Ishikawa (cell line): ENCODE measurements at regions not wholly inside any gene's neighbourhood (a gene's known extent, or its start where the extent isn't known, plus 50 kb on each side); places are given as distances from the start of the nearest gene placed in this dataset.

Source experiments
- CEBPB ChIP-seq: IDR thresholded peaks from 2 replicates; pipeline ENCODE4 v1.6.1; 2012
- CREB1 ChIP-seq: IDR thresholded peaks from 2 replicates; pipeline ENCODE4 v1.6.1; 2012; ENCODE audit warnings: low read depth
- EGR1 ChIP-seq: IDR thresholded peaks from 2 replicates; pipeline ENCODE4 v1.6.1; 2012
- EP300 ChIP-seq: IDR thresholded peaks from 2 replicates; pipeline ENCODE4 v1.6.1; 2012; ENCODE audit warnings: borderline replicate concordance
- RAD21 ChIP-seq: IDR thresholded peaks from 2 replicates; pipeline ENCODE4 v1.6.1; 2012; ENCODE audit warnings: low read depth
- TAF1 ChIP-seq: IDR thresholded peaks from 2 replicates; pipeline ENCODE4 v1.6.1; 2012; ENCODE audit warnings: low read depth, mild to moderate bottlenecking
- TF ChIP-seq, protein P1 (sequence below): IDR thresholded peaks from 2 replicates; pipeline ENCODE4 v1.6.1; 2012
- TF ChIP-seq, protein P2 (sequence below): IDR thresholded peaks from 2 replicates; pipeline ENCODE4 v1.6.1; 2012; ENCODE audit warnings: low read depth, mild to moderate bottlenecking
- TF ChIP-seq, protein P3 (sequence below): IDR thresholded peaks from 2 replicates; pipeline ENCODE4 v1.6.1; 2012

DNA sequence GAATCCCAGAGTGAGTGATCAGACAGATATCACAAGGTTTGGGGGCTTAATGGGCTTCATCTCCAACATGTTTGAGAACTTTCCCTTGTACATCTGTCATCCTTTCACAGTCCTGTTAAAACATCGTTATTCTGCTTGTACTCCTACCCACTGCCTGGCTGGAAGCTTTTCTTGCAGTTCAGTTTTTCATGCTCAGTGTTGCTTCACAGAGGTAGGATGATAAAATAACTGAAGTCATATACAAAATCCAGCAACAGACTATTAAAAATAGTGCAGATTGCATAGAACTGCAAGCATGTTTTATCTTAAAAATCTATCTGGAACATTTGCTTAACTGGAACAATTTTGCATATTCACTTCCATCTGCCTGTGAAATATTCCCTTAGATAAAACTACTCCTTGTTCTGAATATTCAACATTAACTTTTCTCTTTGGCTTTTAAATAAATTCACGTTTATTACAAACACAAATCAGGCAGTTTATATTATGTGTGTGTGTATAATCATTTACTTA, 579.6 kb upstream of the IGFBP7 start:
- TF ChIP-seq TAF1 (no peak), EP300 (no peak), CEBPB (no peak), CREB1 (no peak), RAD21 (no peak), EGR1 (no peak)
- TF ChIP-seq, protein P1, sequence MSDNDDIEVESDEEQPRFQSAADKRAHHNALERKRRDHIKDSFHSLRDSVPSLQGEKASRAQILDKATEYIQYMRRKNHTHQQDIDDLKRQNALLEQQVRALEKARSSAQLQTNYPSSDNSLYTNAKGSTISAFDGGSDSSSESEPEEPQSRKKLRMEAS = no peak
- TF ChIP-seq, protein P2, sequence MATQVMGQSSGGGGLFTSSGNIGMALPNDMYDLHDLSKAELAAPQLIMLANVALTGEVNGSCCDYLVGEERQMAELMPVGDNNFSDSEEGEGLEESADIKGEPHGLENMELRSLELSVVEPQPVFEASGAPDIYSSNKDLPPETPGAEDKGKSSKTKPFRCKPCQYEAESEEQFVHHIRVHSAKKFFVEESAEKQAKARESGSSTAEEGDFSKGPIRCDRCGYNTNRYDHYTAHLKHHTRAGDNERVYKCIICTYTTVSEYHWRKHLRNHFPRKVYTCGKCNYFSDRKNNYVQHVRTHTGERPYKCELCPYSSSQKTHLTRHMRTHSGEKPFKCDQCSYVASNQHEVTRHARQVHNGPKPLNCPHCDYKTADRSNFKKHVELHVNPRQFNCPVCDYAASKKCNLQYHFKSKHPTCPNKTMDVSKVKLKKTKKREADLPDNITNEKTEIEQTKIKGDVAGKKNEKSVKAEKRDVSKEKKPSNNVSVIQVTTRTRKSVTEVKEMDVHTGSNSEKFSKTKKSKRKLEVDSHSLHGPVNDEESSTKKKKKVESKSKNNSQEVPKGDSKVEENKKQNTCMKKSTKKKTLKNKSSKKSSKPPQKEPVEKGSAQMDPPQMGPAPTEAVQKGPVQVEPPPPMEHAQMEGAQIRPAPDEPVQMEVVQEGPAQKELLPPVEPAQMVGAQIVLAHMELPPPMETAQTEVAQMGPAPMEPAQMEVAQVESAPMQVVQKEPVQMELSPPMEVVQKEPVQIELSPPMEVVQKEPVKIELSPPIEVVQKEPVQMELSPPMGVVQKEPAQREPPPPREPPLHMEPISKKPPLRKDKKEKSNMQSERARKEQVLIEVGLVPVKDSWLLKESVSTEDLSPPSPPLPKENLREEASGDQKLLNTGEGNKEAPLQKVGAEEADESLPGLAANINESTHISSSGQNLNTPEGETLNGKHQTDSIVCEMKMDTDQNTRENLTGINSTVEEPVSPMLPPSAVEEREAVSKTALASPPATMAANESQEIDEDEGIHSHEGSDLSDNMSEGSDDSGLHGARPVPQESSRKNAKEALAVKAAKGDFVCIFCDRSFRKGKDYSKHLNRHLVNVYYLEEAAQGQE = no peak
- TF ChIP-seq, protein P3, sequence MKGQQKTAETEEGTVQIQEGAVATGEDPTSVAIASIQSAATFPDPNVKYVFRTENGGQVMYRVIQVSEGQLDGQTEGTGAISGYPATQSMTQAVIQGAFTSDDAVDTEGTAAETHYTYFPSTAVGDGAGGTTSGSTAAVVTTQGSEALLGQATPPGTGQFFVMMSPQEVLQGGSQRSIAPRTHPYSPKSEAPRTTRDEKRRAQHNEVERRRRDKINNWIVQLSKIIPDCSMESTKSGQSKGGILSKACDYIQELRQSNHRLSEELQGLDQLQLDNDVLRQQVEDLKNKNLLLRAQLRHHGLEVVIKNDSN = no peak
